ENCODE measurements at regions not wholly inside any gene's neighbourhood (a gene's known extent, or its start where the extent isn't known, plus 50 kb on each side); places are given as distances from the start of the nearest gene placed in this dataset.

GRCh38 chr22:47710135-47710534 lies 947.7 kb downstream of the TBC1D22A start:
- no peak overlapping the region for H2AFZ ChIP-seq (replicated peaks; ENCODE audit: low read length, poor library complexity)
- no peak overlapping the region for H3K56ac ChIP-seq (ENCODE audit: extremely low read depth, insufficient read depth, low read length)
- H3K79me1 ChIP-seq (ENCODE audit: low read depth in 1 of 2, low read length in 2 of 2), result no peaks in the 10 kb centered on the region
- no peak overlapping the region for H2BK20ac ChIP-seq (ENCODE audit: low read depth, low read length)
- dilution Hi-C loops (cut with HindIII; ENCODE audit: low sequenced_read_pairs, unreplicated experiment) (no loop called here), intact Hi-C loops (cut with micrococcal nuclease) (no loop called here), in situ Hi-C loops (cut with MboI; ENCODE audit: low sequenced_read_pairs) (no loop called here)
- no peaks in the 10 kb centered on the region for H3K36me3 ChIP-seq (ENCODE audit: control insufficient read depth, insufficient read depth, low read length)
- no peak overlapping the region for H3K4me2 ChIP-seq (ENCODE audit: low read depth, low read length)
- no peak overlapping the region for H3K9ac ChIP-seq (ENCODE audit: low read depth, low read length)
- no peaks in the 10 kb centered on the region for H3K27me3 ChIP-seq (ENCODE audit: control insufficient read depth, insufficient read depth, low read length)
- H4K5ac ChIP-seq (ENCODE audit: low read depth, low read length), result no peak overlapping the region
- no peak overlapping the region for H4K8ac ChIP-seq (ENCODE audit: low read depth in 2 of 2, low read length in 2 of 2)
- no peak overlapping the region for H3K4ac ChIP-seq (ENCODE audit: low read depth, low read length)
- H2BK15ac ChIP-seq (ENCODE audit: low read depth, low read length), result no peak overlapping the region
- no peaks in the 10 kb centered on the region for H3K9me1 ChIP-seq (ENCODE audit: insufficient read depth, low read length)
- POLR2A ChIA-PET (ENCODE audit: unreplicated experiment), result no interaction called here
- no peak overlapping the region for H3K14ac ChIP-seq (replicated peaks; ENCODE audit: low read depth, low read length)
- no peak overlapping the region for H3K4me3 ChIP-seq (ENCODE audit: insufficient read depth, low read depth, low read length)
- DNase-seq (no peak), ATAC-seq (ENCODE audit: low read depth) (no peak)
- no peak overlapping the region for H3K23ac ChIP-seq (ENCODE audit: low read depth, low read length)
- H2BK5ac ChIP-seq (ENCODE audit: low read depth, low read length, poor library complexity, severe bottlenecking), result no peak overlapping the region
- no CpG with 5 or more reads among the region's 4 CpGs for WGBS, 2 experiments (ENCODE audit: extremely low coverage in 2 of 2, insufficient read length in 1 of 2)
- H2AK5ac ChIP-seq (ENCODE audit: low read depth, low read length), result no peak overlapping the region
- H3K27ac ChIP-seq (ENCODE audit: insufficient read depth, low read length), result no peak overlapping the region
- no peak overlapping the region for H4K91ac ChIP-seq (ENCODE audit: insufficient read depth, low read depth, low read length)
- no peak for TF ChIP-seq USF2 (IDR thresholded peaks at IDR 0.05; ENCODE audit: low read depth, low read length)
- TF ChIP-seq MAFK (IDR thresholded peaks at IDR 0.05; ENCODE audit: low read depth, low read length), result no peak
- no peak for TF ChIP-seq CHD1 (IDR thresholded peaks at IDR 0.05; ENCODE audit: low read depth, low read length)
- TF ChIP-seq CEBPB (IDR thresholded peaks at IDR 0.05; ENCODE audit: low read depth, low read length), result no peak
- TF ChIP-seq BHLHE40 (IDR thresholded peaks at IDR 0.05; ENCODE audit: low read depth, low read length), result no peak
- TF ChIP-seq SMC3 (IDR thresholded peaks at IDR 0.05; ENCODE audit: low read depth, low read length), result no peak
- no peak for TF ChIP-seq FOS (IDR thresholded peaks at IDR 0.05; ENCODE audit: low read depth, low read length)
- TF ChIP-seq POLR2A (IDR thresholded peaks at IDR 0.05; ENCODE audit: low read depth, low read length), result no peak
- TF ChIP-seq CTCF (conservative IDR thresholded peaks at IDR 0.05; ENCODE audit: low read depth, low read length), result no peak
- TF ChIP-seq NFE2L2 (IDR thresholded peaks at IDR 0.05; ENCODE audit: low read depth, low read length), result no peak
- TF ChIP-seq RCOR1 (IDR thresholded peaks at IDR 0.05; ENCODE audit: insufficient replicate concordance, low read length), result no peak
- no peak for TF ChIP-seq RAD21 (IDR thresholded peaks at IDR 0.05; ENCODE audit: low read length)
- no peak for TF ChIP-seq MAZ (IDR thresholded peaks at IDR 0.05; ENCODE audit: borderline replicate concordance, low read depth, low read length)
- no peak for TF ChIP-seq RFX5 (IDR thresholded peaks at IDR 0.05; ENCODE audit: low read depth, low read length)
- no peak for TF ChIP-seq ELK1 (IDR thresholded peaks at IDR 0.05; ENCODE audit: borderline replicate concordance, low read depth, low read length)
- H3K4me1 ChIP-seq (ENCODE audit: control insufficient read depth, insufficient read depth, low read length), result no peaks in the 10 kb centered on the region
- H3K18ac ChIP-seq (ENCODE audit: low read depth, low read length), result no peak overlapping the region
- CTCF ChIA-PET, result no interaction called here
- no peaks in the 10 kb centered on the region for H4K20me1 ChIP-seq (ENCODE audit: insufficient read depth, low read length)
- H2BK120ac ChIP-seq (ENCODE audit: low read depth, low read length), result no peak overlapping the region
- no peak overlapping the region for H2AK9ac ChIP-seq (replicated peaks; ENCODE audit: low read depth, low read length, poor library complexity)
- H3K9me3 ChIP-seq (ENCODE audit: control insufficient read depth, insufficient read depth, low read length), result peaks cover 32% of the 10 kb centered on the region
- no TSS peak for BruUV-seq (replicated peaks)

All from IMR-90 (cell line).